ENCODE measurements at regions not wholly inside any gene's neighbourhood (a gene's known extent, or its start where the extent isn't known, plus 50 kb on each side); places are given as distances from the start of the nearest gene placed in this dataset.

DNA sequence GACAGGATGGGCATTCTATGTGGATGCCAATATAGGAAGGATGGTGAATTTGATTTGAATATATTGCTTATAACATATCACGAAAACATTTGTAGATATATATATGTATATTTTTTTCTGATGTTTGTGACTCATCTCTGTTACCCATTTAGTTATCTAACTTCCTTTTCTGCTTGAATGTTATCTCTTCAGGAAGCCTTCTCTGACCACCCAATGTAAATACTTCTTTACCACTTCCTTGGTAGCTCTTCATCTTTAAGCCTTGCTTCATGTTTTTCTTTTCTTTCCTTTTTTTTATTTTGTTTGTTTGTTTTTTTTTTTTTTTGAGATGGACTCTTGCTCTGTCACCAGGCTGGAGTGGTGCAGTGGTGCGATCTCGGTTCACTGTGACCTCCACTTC is 260.5 kb upstream of the EPHA7 start:
- ATAC-seq: no peak
- BruUV-seq (replicated peaks): no TSS peak
- H3K27ac ChIP-seq (ENCODE audit: extremely low read length, insufficient read depth, low read length): no peak overlapping the region
- CTCF ChIA-PET (ENCODE audit: low intra/inter-chr PET ratio, low total read pairs): no interaction called here
- H3K9ac ChIP-seq (ENCODE audit: insufficient read depth, low read depth, low read length): no peak overlapping the region
- H3K4me3 ChIP-seq (replicated peaks in 1 of 3; ENCODE audit: insufficient read depth in 1 of 3, low read depth in 2 of 3, low read length in 3 of 3): no peak overlapping the region
- H3K36me3 ChIP-seq (replicated peaks in 1 of 2; ENCODE audit: control insufficient read depth in 1 of 2, insufficient read depth in 2 of 2, low read length in 2 of 2): no peaks in the 10 kb centered on the region
- no peaks in the 10 kb centered on the region for H3K79me2 ChIP-seq (ENCODE audit: insufficient read depth, low read length)
- no peak overlapping the region for H3K4me2 ChIP-seq (ENCODE audit: low read depth, low read length)
- no peak for FAIRE-seq
- in situ Hi-C loops (cut with HindIII; ENCODE audit: extremely low pct_ligation_motif_present, low pct_unique_long_range_greater_than_20kb) (no loop called here), intact Hi-C loops (cut with micrococcal nuclease; ENCODE audit: unreplicated experiment) (no loop called here)
- no peak for DNase-seq (ENCODE audit: low spot score)
- H3K9me3 ChIP-seq (ENCODE audit: low read length): peaks cover 13% of the 10 kb centered on the region
- WGBS (ENCODE audit: low lambda C conversion rate): 0% methylated on average over 3 of the region's 3 CpGs
- POLR2A ChIA-PET: no interaction called here
- H3K27me3 ChIP-seq (ENCODE audit: control insufficient read depth in 1 of 2, insufficient read depth in 2 of 2, low read length in 2 of 2): no peaks in the 10 kb centered on the region
- H3K4me1 ChIP-seq (ENCODE audit: insufficient read depth, low read length): no peaks in the 10 kb centered on the region
- no peaks in the 10 kb centered on the region for H4K20me1 ChIP-seq (ENCODE audit: insufficient read depth, low read length)
- H2AFZ ChIP-seq (ENCODE audit: low read length): no peak overlapping the region
- TF ChIP-seq, protein P1, sequence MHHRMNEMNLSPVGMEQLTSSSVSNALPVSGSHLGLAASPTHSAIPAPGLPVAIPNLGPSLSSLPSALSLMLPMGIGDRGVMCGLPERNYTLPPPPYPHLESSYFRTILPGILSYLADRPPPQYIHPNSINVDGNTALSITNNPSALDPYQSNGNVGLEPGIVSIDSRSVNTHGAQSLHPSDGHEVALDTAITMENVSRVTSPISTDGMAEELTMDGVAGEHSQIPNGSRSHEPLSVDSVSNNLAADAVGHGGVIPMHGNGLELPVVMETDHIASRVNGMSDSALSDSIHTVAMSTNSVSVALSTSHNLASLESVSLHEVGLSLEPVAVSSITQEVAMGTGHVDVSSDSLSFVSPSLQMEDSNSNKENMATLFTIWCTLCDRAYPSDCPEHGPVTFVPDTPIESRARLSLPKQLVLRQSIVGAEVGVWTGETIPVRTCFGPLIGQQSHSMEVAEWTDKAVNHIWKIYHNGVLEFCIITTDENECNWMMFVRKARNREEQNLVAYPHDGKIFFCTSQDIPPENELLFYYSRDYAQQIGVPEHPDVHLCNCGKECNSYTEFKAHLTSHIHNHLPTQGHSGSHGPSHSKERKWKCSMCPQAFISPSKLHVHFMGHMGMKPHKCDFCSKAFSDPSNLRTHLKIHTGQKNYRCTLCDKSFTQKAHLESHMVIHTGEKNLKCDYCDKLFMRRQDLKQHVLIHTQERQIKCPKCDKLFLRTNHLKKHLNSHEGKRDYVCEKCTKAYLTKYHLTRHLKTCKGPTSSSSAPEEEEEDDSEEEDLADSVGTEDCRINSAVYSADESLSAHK (CRISPR knock-in tag; IDR thresholded peaks at IDR 0.05; ENCODE audit: borderline replicate concordance): no peak
- TF ChIP-seq KDM3A (CRISPR knock-in tag; IDR thresholded peaks at IDR 0.05; ENCODE audit: low read depth) (no peak), CCAR2 (optimal IDR thresholded peaks at IDR 0.05; ENCODE audit: low read depth, low read length) (no peak), ZNF619 (CRISPR knock-in tag; IDR thresholded peaks at IDR 0.05) (no peak), ZNF782 (CRISPR knock-in tag; IDR thresholded peaks at IDR 0.05; ENCODE audit: borderline replicate concordance) (no peak), MTF2 (CRISPR knock-in tag; IDR thresholded peaks at IDR 0.05; ENCODE audit: borderline replicate concordance) (no peak), ZFP37 (CRISPR knock-in tag; IDR thresholded peaks at IDR 0.05; ENCODE audit: borderline replicate concordance) (no peak), ZNF558 (CRISPR knock-in tag; IDR thresholded peaks at IDR 0.05; ENCODE audit: borderline replicate concordance) (no peak), ZSCAN30 (CRISPR knock-in tag; IDR thresholded peaks at IDR 0.05) (no peak)
- TF ChIP-seq, protein P2, sequence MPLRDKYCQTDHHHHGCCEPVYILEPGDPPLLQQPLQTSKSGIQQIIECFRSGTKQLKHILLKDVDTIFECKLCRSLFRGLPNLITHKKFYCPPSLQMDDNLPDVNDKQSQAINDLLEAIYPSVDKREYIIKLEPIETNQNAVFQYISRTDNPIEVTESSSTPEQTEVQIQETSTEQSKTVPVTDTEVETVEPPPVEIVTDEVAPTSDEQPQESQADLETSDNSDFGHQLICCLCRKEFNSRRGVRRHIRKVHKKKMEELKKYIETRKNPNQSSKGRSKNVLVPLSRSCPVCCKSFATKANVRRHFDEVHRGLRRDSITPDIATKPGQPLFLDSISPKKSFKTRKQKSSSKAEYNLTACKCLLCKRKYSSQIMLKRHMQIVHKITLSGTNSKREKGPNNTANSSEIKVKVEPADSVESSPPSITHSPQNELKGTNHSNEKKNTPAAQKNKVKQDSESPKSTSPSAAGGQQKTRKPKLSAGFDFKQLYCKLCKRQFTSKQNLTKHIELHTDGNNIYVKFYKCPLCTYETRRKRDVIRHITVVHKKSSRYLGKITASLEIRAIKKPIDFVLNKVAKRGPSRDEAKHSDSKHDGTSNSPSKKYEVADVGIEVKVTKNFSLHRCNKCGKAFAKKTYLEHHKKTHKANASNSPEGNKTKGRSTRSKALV (CRISPR knock-in tag; IDR thresholded peaks at IDR 0.05): no peak
- TF ChIP-seq, protein P3, sequence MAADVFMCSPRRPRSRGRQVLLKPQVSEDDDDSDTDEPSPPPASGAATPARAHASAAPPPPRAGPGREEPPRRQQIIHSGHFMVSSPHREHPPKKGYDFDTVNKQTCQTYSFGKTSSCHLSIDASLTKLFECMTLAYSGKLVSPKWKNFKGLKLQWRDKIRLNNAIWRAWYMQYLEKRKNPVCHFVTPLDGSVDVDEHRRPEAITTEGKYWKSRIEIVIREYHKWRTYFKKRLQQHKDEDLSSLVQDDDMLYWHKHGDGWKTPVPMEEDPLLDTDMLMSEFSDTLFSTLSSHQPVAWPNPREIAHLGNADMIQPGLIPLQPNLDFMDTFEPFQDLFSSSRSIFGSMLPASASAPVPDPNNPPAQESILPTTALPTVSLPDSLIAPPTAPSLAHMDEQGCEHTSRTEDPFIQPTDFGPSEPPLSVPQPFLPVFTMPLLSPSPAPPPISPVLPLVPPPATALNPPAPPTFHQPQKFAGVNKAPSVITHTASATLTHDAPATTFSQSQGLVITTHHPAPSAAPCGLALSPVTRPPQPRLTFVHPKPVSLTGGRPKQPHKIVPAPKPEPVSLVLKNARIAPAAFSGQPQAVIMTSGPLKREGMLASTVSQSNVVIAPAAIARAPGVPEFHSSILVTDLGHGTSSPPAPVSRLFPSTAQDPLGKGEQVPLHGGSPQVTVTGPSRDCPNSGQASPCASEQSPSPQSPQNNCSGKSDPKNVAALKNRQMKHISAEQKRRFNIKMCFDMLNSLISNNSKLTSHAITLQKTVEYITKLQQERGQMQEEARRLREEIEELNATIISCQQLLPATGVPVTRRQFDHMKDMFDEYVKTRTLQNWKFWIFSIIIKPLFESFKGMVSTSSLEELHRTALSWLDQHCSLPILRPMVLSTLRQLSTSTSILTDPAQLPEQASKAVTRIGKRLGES (CRISPR knock-in tag; IDR thresholded peaks at IDR 0.05; ENCODE audit: borderline replicate concordance): no peak
- TF ChIP-seq, protein P4, sequence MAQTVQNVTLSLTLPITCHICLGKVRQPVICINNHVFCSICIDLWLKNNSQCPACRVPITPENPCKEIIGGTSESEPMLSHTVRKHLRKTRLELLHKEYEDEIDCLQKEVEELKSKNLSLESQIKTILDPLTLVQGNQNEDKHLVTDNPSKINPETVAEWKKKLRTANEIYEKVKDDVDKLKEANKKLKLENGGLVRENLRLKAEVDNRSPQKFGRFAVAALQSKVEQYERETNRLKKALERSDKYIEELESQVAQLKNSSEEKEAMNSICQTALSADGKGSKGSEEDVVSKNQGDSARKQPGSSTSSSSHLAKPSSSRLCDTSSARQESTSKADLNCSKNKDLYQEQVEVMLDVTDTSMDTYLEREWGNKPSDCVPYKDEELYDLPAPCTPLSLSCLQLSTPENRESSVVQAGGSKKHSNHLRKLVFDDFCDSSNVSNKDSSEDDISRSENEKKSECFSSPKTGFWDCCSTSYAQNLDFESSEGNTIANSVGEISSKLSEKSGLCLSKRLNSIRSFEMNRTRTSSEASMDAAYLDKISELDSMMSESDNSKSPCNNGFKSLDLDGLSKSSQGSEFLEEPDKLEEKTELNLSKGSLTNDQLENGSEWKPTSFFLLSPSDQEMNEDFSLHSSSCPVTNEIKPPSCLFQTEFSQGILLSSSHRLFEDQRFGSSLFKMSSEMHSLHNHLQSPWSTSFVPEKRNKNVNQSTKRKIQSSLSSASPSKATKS (CRISPR knock-in tag; IDR thresholded peaks at IDR 0.05): no peak
- TF ChIP-seq, protein P5, sequence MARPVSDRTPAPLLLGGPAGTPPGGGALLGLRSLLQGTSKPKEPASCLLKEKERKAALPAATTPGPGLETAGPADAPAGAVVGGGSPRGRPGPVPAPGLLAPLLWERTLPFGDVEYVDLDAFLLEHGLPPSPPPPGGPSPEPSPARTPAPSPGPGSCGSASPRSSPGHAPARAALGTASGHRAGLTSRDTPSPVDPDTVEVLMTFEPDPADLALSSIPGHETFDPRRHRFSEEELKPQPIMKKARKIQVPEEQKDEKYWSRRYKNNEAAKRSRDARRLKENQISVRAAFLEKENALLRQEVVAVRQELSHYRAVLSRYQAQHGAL (CRISPR knock-in tag; IDR thresholded peaks at IDR 0.05; ENCODE audit: not compliant biosample characterization): no peak

Data from HepG2 (cell line).